ENCODE measurements at regions not wholly inside any gene's neighbourhood (a gene's known extent, or its start where the extent isn't known, plus 50 kb on each side); places are given as distances from the start of the nearest gene placed in this dataset.
"Not testable (repeated sequence)": the region's sequence is repeated elsewhere in the genome, so short reads cannot be mapped to it uniquely, and the experiment has no call there.

- no peak for DNase-seq (ENCODE audit: low spot score)
Measured at GRCh38 chr12:73964641-73965040, 573.0 kb upstream of the ATXN7L3B start.

DNA sequence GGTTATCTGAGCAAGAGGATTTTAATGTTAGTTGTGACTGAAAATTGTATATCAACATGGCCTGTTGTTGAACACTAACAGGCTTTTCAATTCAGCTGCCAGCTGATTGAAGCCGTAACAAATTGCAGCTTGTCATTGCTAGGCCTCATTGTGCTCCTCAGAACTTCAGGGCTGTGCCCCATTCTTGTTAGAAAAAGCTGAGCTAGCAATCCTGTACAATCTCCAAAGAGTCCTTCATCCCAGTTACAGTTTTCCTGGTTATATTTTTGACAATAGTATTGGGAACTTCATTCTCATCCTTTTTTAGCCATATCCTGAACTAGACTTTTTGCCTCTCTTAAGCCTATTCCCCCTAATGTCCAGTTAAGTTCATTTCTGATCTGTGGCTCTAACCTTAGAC, 564.1 kb upstream of the ATXN7L3B start:
- DNase-seq (ENCODE audit: low spot score), result no peak

DNA sequence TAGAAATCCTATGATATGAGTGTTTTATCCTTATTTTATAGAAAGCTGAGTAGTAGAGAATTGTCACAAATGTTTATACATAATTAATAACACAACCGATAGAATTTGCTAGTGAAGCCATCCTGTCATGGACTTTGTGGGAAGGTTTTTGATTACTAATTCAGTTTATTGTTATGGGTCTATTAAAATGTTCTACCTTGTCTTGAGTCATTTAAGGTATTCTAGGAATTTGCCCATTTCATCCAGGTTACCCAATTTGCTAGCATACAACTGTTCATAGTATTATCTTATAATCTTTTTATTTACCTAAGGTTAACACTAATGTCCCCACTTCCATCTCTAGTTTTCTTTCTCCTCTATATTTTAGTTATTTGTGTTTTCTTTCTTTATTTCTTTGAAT, 553.1 kb upstream of the ATXN7L3B start:
- DNase-seq (ENCODE audit: low spot score), result no peak

DNA sequence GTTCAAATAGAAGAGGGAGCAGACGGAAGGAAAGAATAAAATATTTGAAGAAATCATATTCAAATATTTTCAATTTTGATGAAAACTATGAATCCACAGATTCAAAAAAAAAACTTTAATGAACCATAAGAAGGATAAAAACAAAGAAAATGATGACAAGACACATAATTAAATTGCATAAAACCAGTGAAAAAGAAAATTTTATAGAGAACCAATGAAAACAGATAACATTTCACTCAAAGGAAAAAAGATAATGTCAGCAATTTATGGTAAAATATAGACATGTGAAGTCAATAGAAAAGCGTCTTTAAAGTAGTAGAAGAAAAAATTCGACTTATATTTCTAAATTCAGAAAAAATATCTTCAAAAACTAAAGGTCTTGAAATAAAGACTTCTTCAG, 546.5 kb upstream of the ATXN7L3B start:
- no peak for DNase-seq (ENCODE audit: low spot score)

- DNase-seq (ENCODE audit: low spot score), result no peak
Measured at GRCh38 chr12:73998894-73999293, 538.7 kb upstream of the ATXN7L3B start.

DNA sequence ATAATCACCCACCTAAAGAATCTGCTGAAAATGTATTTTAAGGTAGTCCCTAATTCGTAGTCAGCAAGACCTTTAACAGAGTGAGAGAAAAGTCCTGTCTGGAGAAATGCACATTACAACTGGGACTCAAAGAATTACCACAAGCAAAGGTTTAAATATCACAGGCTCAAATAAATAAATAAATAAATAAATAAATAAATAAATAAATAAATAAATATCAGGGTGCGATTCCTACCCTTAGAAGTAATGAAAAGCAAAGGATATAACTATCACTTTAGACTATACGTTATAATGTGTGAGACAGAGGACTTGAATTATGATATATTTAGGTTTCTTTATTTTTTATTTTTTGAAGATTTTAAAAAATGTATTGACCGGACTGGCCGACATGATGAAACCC, 522.5 kb upstream of the ATXN7L3B start:
- DNase-seq (ENCODE audit: low spot score), result no peak

DNA sequence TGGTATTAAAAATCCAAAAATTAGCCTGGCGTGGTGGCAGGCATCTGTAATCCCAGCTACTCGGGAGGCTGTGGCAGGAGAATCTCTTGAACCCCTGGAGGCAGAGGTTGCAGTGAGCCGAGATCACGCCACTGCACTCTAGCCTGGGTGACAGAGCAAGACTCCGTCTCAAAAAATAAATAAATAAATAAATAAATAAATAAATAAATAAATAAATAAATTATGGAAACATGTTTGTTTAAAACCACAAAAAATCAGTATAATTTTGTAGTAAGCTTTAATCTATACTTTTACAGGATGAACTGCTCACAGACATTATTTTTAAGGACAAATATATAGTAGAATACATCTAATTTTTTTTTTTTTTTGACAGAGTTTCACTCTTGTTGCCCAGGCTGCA, 521.3 kb upstream of the ATXN7L3B start:
- not testable (repeated sequence) for DNase-seq (ENCODE audit: low spot score)

DNA sequence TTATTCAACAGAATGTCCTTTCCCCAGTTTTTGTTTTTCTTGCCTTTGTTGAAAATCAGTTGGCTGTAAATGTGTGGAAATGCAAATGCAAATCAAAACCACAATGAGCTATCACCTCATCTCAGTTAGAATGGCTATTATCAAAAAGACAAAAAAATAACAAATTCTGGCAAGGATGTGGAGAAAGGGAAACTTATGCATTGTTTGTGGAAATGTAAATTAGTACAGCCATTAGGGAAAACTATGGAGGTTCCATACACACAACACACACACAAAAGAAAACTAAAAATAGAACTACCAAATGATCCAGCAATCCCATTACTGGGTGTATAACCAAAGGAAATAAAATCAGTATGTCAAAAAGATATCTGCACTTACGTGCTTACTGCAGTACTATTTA, 518.8 kb upstream of the ATXN7L3B start:
- no peak for DNase-seq (ENCODE audit: low spot score)

- DNase-seq (ENCODE audit: low spot score), result peak; percentile 57
Measured at GRCh38 chr12:74021937-74022336, 515.7 kb upstream of the ATXN7L3B start.

DNA sequence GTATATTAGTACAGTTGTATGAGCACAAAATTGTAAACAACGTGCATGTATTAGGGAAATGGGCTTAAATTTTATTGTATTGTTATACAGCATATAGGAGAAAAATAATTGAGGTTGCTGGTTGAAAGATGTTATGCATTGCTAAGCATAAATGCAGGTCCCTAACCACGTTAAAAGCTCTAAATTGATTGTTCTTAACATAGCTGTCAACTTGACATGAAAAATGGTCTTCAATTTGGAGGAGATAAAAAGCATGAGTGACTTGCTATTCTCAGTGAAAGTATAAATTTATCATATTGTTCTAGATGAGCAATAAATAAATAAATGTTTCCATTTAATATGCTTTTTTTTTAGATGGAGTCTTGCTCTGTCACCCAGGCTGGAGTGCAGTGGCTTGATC, 506.6 kb upstream of the ATXN7L3B start:
- no peak for DNase-seq (ENCODE audit: low spot score)

GRCh38 chr12:74033531-74033930, 504.1 kb upstream of the ATXN7L3B start:
- no peak for DNase-seq (ENCODE audit: low spot score)

GRCh38 chr12:74039138-74039537, 498.5 kb upstream of the ATXN7L3B start:
- DNase-seq (ENCODE audit: low spot score), result not testable (repeated sequence)

DNA sequence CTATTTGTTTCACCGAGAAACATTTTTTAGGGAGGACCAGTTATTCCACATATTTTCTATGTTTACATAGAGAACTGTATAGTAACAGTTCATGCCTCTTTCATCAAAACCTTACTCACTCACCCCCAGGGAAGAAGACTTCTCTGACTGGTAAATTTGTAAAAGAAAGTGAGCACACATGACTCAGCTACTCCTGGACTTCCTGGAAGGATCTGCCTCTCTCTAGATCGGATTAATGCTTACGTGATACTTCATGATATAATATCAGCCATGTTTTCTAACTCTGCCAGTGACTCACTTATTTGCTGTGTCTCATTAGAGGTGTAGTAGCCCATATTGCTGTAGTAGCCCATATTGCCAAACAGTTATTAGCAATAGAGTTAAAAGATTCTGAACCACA, 494.3 kb upstream of the ATXN7L3B start:
- no peak for DNase-seq (ENCODE audit: low spot score)

- no peak for DNase-seq (ENCODE audit: low spot score)
Measured at GRCh38 chr12:74049348-74049747, 488.3 kb upstream of the ATXN7L3B start.

DNA sequence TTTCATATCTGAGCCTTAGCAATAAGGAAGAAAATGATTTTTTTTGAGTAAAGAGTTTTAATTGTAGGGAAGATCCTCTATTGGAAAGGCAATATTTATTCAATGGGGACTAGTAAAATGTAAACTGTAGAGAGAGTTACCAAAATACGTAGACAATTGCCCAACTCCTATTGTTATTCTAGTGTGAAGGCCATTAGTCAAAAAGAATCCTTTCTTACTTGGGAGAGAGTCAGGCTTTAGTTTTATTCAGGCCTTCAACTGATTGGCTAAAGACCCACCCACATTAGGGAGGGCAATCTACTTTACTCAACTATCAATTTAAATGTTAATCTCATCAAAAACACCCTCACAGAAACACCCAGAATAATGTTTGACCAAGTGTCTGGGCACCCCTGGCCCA, 485.8 kb upstream of the ATXN7L3B start:
- DNase-seq (ENCODE audit: low spot score), result no peak

DNA sequence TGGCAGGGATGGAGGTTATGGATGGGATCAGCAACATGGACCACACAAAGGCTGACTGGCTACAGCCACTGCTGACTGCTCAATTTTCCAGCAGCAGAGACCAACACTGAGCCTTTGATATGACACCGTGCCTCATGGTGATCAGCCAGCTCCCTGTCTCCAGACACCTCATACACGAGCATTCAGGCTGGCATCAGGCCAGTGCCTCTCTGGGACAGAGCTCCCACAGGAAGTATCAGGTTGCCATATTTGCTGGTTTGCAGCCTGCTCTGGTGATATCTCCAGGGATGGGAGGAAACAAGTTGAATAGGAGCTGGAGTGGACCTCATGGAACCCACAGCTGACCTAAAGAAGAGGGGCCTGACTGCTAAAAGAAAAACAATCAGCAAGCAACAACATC, 471.2 kb upstream of the ATXN7L3B start:
- DNase-seq (ENCODE audit: low spot score), result no peak

- no peak for DNase-seq (ENCODE audit: low spot score)
Measured at GRCh38 chr12:74071182-74071581, 466.5 kb upstream of the ATXN7L3B start.

DNA sequence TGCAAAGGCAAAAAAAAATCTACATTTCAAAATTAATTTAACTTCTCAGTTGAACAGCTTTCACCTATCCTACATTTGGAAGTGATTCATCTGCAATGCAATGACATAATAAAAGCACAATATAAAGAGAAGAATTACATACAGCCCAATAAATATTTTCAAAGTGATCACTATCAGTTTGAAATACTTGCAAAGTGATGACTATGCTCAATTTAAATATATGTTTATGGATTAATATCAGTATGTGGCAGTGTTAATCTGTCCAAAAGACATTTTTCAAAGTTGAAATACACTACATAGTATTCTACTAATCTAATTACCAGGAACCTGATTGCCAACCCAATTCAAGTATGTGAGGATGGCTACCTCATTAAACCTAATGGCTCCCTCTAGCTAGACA, 460.7 kb upstream of the ATXN7L3B start:
- no peak for DNase-seq (ENCODE audit: low spot score)

- no peak for DNase-seq (ENCODE audit: low spot score)
Measured at GRCh38 chr12:74105434-74105833, 432.2 kb upstream of the ATXN7L3B start.

- no peak for DNase-seq (ENCODE audit: low spot score)
Measured at GRCh38 chr12:74108729-74109128, 428.9 kb upstream of the ATXN7L3B start.

DNA sequence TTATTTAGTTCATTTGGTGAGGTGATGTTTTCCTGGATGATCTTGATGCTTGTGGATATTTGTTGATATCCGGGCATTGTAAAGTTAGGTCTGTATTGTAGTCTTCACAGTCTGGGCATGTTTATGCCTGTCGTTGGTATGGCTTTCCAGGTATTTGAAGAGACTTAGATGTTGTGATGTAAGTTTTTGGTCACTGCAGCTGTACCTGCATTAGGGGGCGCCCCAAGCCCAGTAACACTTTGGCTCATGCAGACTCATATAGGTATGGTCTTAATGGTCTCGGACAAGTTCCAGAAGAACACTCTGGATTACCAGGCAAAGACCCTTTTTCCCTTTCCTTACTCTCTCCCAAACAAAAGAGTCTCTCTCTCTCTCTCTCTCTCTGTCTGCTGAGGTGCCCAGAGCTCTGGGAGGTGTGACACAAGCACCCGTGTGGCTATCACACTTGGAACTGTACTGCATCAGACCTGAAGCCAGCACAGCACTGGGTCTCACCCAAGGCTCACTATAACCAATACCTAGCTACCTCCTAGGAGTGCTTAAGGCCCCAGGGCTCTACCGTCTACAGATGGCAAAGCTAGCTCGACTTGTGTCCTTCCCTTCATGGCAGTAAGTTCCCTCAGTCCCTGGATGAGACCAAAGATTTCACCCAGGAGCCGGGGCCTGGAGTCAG, 425.8 kb upstream of the ATXN7L3B start:
- DNase-seq (ENCODE audit: low spot score), result peak; percentile 10

- DNase-seq (ENCODE audit: low spot score), result no peak
Measured at GRCh38 chr12:74119811-74120362, 417.7 kb upstream of the ATXN7L3B start.

GRCh38 chr12:74120644-74121043, 417.0 kb upstream of the ATXN7L3B start:
- no peak for DNase-seq (ENCODE audit: low spot score)

DNA sequence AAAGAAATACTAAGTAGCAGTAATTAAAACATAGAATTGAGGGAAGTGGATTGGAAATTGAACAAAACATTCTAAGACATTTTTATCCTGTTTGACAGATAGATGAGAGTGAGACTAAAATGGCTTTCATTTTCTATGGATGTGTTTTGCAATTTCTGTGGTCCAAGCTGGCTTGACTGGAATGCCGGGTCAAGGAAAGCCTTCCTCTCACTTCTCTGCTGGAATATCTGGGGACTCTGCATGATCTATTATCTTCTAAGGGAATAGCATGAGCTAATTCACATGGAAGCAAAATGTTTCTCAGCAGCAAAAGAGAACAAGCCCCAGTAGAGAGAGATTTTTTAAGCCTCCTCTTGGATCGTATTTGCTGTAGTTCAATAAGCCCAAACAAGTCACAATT, 407.9 kb upstream of the ATXN7L3B start:
- DNase-seq (ENCODE audit: low spot score), result no peak
